Amniotic epithelial cell (primary cell): ENCODE measurements at regions not wholly inside any gene's neighbourhood (a gene's known extent, or its start where the extent isn't known, plus 50 kb on each side); places are given as distances from the start of the nearest gene placed in this dataset.

ENCODE experiments used
- DNase-seq: peaks from one replicate; pipeline ENCODE4 v3.0.0-alpha.2; 2010; ENCODE audit warnings: low read depth

GRCh38 chr9:90948156-90948555, 146.5 kb downstream of the SYK start:
- no peak for DNase-seq

DNA sequence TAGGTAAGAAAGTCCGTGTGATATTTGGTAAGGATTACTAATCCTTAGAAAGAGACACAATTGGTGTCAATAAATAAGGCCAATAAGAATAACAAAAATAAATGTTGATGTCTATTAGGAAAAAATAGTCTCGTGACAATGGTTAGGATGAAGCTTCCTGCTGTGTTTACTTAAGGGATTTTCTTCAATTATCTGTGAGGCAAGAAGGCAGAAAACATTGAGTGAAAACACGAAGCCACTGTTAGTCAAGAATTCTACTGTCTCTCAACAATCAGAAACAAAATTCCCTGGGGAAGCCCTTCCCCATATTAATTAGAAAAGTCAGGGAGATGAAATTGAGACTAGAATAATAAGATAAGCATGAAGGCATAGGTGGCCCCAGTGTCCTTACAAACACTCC, 149.0 kb downstream of the SYK start:
- no peak for DNase-seq

GRCh38 chr9:90953200-90953599, 151.6 kb downstream of the SYK start:
- no peak for DNase-seq

DNA sequence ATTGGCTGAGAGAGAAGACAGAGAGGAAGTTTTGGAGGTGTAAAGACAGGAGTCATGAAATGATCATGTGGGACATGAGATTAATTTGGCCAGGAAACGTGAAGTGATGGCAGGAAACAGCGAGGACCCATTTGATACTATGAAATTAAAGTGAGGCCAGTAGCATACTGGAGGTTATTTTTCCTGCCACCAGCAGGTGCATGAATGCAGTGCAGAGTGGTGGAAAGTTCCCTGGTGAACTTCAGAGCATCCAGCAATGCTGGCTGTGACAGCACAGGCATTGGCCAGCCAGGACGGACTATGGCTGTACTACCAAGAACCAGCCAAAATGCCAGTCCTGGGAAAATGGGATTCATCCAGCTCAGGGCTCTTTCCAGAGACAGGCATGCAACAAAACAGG, 152.2 kb downstream of the SYK start:
- DNase-seq = no peak

GRCh38 chr9:90956026-90956810, 154.6 kb downstream of the SYK start:
- DNase-seq = peak; percentile 32

GRCh38 chr9:90958328-90958727, 156.7 kb downstream of the SYK start:
- DNase-seq = no peak

DNA sequence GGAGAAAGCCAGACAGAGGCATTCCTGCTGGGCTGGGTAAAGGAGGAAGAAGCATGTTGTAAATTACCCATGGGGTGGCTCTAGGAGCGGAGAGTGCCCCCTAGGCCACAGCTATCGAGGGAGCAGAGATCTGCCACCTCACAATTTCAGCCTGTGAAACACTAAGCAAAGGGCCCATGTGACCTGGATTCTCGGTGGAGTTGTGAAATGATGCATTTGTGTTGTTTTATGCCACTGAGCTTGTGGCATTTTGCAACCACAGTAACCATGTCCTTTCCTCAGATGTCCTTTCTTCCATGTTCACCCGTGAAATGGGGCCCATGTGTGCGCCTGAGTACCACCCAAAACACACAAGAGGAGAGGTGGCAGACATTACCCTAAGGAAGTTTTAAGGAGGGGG, 159.3 kb downstream of the SYK start:
- peak; percentile 50 for DNase-seq

- peak; percentile 6 for DNase-seq
Measured at GRCh38 chr9:90961375-90961774, 159.8 kb downstream of the SYK start.

DNA sequence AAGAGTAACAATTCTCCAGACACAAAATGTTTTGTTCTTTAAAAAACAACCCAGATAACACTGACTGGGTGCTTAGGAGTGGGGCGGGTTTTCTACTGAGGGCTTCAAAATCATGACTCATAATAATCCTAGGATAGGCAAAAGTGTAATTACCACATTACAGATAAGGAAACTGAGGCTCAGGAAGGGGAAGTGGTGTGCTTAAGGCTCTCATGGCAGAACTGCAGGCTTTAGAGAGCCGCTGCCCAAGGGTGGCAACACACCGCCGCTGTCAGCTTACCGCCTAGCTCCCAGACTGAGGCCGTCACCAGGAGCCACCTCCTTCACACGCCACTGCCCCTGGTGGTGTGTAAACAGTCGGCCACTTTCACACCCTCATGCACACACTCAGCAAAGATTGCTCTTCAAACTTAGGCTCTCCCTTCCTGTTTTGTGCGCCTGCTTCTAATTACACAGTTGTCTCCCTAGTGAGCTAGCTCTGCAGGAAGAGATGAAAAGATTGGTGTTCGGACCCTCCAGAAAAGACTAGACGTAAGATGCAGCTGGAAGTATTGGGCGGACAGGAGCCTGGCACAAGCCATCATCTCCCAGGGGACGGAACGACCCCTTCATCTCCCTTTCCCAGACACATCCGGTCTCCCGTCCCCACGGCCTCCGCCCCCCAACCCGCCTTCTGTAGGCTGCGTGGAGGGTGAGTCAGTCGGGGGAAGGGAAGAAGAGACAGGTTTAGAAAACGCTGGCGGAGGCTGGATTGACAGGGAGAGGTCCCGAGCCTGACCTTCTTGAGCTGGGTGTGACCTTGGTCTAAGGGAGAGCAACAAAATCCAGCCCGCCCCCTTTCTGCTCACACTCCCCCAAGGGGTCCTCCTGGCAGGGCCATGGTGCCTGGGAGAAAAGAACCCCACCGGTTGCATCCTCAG, 162.7 kb downstream of the SYK start:
- DNase-seq = peak; percentile 34

- DNase-seq = peak; percentile 32
Measured at GRCh38 chr9:90965226-90966030, 163.8 kb downstream of the SYK start.

GRCh38 chr9:90966031-90966290, 164.3 kb downstream of the SYK start:
- no peak for DNase-seq

GRCh38 chr9:90966480-90967144, 165.0 kb downstream of the SYK start:
- no peak for DNase-seq

DNA sequence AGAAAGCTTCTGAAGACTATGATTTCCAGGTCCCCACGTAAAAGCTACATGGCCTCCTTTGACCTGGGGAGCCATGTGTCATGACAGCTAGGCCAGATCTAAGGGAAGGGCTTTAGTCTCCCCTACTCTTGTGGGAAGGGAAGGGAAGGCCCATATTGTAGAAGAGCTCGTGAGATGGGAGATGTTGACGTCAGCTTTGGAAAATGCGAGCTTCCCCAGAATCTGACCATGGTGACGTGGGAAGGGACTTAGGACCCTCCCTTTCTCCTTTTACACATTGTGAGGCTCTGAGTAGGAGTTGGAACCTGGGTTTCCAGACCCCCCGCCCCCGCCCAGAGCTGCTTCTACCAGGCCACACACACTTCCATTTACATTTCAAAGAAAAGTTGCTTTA, 165.5 kb downstream of the SYK start:
- DNase-seq = no peak

DNA sequence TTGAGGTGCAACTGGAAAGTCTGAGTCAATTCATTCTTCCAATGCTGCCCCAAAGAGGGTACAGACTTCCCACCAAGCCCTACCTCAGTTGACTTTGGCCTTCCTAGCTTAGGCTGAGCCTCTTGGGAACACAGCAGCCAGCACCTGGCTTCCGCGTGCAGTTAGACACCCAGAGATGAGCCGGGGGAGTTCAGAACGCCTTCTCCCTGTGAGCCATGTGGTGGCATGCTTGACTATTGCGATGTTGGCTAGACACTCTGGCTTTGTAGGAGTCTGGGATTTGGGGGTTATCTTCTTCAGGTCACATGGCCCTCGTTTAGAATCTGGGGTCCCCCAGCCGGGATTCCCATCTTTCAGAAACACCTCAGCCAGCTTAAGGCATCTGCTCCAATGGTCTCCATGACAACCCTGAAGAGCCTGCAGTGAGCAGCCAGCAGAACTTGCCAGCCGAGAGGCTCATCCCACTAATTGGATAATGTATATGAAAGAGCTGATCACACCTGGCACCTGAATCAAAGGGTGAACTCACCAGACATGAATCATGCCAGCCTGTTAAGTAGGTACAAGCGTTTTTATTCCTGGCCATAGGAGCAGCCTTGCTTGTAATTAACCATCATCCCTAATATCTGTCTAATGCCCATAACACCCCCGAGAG, 167.5 kb downstream of the SYK start:
- DNase-seq = no peak

- DNase-seq = peak; percentile 28
Measured at GRCh38 chr9:90970608-90971007, 169.0 kb downstream of the SYK start.

- no peak for DNase-seq
Measured at GRCh38 chr9:90972057-90972456, 170.4 kb downstream of the SYK start.

DNA sequence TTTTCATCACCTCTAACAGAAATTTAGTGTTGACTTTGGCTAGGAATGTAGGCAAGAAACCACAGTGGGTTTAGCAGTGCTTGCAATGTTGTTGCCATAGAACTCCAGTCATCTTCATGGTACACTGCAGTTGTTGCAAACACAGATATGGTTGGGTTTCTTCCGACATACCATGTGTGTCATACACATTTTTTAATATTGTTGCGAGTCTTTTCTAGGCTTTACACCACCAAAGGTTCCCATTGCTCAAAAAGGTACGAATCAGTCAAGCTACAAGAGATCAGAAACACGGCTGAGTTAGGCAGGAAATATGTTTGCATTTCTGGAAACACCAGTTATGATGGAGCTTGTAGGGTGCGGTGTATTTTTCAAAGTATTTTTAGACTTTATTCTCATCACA, 172.4 kb downstream of the SYK start:
- DNase-seq = peak; percentile 82

DNA sequence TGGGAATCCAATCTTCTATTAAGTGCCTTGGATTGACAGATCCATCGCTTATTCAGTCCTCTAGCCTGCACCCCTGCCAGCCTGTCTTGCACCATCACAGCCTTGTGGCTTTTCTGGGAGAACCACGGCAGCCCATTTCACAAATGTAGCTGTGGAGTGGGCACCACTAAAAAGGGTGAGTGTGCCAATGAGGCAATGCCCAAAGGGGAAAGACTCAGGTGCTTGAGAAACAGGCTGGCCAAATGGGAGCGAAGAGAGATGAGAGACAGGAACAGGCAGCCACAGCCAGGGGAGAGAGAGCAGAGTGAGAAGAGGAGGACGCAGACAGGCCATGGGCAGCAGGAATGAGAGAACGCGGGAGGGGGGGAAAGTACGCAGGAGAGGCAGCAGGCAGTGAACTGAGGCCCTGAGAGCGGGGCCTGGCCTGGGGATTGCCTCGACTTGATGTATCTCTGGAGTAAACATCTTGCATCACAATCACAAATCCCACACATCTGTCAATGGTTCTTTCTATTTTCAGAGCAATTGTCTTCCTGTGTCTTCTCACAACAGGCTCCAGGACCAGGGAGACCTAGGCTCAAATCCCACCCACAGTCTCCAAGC, 173.1 kb downstream of the SYK start:
- DNase-seq = peak; percentile 79

GRCh38 chr9:90975781-90976538, 174.3 kb downstream of the SYK start:
- DNase-seq = peak; percentile 29

- DNase-seq = no peak
Measured at GRCh38 chr9:90979138-90979551, 177.5 kb downstream of the SYK start.
